ENCODE measurements at regions not wholly inside any gene's neighbourhood (a gene's known extent, or its start where the extent isn't known, plus 50 kb on each side); places are given as distances from the start of the nearest gene placed in this dataset.

- no peak for TF ChIP-seq CSDC2 (CRISPR knock-in tag; IDR thresholded peaks at IDR 0.05)
- no peak for ATAC-seq
Measured at GRCh38 chr1:87594736-87595383, 266.2 kb downstream of the LMO4 start.

- ATAC-seq = no peak
- TF ChIP-seq CSDC2 (CRISPR knock-in tag; IDR thresholded peaks at IDR 0.05) (no peak), ZC3H10 (CRISPR knock-in tag; IDR thresholded peaks at IDR 0.05) (no peak), SNAI2 (CRISPR knock-in tag; IDR thresholded peaks at IDR 0.05) (no peak), ZFP30 (CRISPR knock-in tag; IDR thresholded peaks at IDR 0.05) (no peak), GLIS3 (CRISPR knock-in tag; IDR thresholded peaks at IDR 0.05) (no peak), ZNF8 (CRISPR knock-in tag; IDR thresholded peaks at IDR 0.05) (no peak), TOX (CRISPR knock-in tag; IDR thresholded peaks at IDR 0.05; ENCODE audit: borderline replicate concordance) (no peak), ESRRG (CRISPR knock-in tag; IDR thresholded peaks at IDR 0.05) (no peak), BACH2 (CRISPR knock-in tag; IDR thresholded peaks at IDR 0.05; ENCODE audit: borderline replicate concordance) (no peak), ARNTL (CRISPR knock-in tag; IDR thresholded peaks at IDR 0.05; ENCODE audit: borderline replicate concordance, low read depth) (no peak), PPARA (CRISPR knock-in tag; IDR thresholded peaks at IDR 0.05; ENCODE audit: borderline replicate concordance) (no peak), TCF4 (CRISPR knock-in tag; IDR thresholded peaks at IDR 0.05; ENCODE audit: borderline replicate concordance) (no peak)
- TF ChIP-seq, protein P1, sequence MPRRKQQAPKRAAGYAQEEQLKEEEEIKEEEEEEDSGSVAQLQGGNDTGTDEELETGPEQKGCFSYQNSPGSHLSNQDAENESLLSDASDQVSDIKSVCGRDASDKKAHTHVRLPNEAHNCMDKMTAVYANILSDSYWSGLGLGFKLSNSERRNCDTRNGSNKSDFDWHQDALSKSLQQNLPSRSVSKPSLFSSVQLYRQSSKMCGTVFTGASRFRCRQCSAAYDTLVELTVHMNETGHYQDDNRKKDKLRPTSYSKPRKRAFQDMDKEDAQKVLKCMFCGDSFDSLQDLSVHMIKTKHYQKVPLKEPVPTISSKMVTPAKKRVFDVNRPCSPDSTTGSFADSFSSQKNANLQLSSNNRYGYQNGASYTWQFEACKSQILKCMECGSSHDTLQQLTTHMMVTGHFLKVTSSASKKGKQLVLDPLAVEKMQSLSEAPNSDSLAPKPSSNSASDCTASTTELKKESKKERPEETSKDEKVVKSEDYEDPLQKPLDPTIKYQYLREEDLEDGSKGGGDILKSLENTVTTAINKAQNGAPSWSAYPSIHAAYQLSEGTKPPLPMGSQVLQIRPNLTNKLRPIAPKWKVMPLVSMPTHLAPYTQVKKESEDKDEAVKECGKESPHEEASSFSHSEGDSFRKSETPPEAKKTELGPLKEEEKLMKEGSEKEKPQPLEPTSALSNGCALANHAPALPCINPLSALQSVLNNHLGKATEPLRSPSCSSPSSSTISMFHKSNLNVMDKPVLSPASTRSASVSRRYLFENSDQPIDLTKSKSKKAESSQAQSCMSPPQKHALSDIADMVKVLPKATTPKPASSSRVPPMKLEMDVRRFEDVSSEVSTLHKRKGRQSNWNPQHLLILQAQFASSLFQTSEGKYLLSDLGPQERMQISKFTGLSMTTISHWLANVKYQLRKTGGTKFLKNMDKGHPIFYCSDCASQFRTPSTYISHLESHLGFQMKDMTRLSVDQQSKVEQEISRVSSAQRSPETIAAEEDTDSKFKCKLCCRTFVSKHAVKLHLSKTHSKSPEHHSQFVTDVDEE (CRISPR knock-in tag; IDR thresholded peaks at IDR 0.05) = no peak
Measured at GRCh38 chr1:87595384-87595781, 266.7 kb downstream of the LMO4 start.

DNA sequence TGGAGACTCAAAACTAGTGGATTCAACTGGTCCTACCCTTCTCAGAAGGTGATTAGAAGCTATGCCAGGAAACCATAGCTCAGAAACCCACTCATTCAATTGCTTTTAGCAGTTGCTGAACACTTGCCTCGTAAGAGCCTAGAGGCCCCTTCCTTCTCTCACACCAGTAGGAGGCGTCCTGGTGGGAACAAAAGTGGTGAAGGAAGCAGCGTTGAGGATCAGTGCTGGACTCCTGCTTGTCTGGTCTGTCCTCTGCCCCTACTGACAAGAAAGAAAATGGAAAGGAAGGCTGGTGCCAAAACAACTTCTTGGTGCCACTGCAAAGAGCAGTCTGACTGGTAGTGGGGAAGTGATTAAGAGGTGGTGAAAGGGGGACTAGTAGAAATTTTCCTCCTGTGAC, 269.7 kb downstream of the LMO4 start:
- peak; percentile 57; the same call in 2 of the 3 replicates for ATAC-seq
- no peak for TF ChIP-seq BACH2 (CRISPR knock-in tag; IDR thresholded peaks at IDR 0.05; ENCODE audit: borderline replicate concordance)
- no peak for TF ChIP-seq GLIS3 (CRISPR knock-in tag; IDR thresholded peaks at IDR 0.05)
- TF ChIP-seq ZNF565 (CRISPR knock-in tag; conservative IDR thresholded peaks at IDR 0.05; ENCODE audit: low read depth) = no peak
- no peak for TF ChIP-seq OSR1 (CRISPR knock-in tag; IDR thresholded peaks at IDR 0.05)
- no peak for TF ChIP-seq PPARA (CRISPR knock-in tag; IDR thresholded peaks at IDR 0.05; ENCODE audit: borderline replicate concordance)
- TF ChIP-seq, protein P2, sequence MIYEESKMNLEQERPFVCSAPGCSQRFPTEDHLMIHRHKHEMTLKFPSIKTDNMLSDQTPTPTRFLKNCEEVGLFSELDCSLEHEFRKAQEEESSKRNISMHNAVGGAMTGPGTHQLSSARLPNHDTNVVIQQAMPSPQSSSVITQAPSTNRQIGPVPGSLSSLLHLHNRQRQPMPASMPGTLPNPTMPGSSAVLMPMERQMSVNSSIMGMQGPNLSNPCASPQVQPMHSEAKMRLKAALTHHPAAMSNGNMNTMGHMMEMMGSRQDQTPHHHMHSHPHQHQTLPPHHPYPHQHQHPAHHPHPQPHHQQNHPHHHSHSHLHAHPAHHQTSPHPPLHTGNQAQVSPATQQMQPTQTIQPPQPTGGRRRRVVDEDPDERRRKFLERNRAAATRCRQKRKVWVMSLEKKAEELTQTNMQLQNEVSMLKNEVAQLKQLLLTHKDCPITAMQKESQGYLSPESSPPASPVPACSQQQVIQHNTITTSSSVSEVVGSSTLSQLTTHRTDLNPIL (CRISPR knock-in tag; IDR thresholded peaks at IDR 0.05; ENCODE audit: low read depth) = no peak
- no peak for TF ChIP-seq SNAI2 (CRISPR knock-in tag; IDR thresholded peaks at IDR 0.05)
- no peak for TF ChIP-seq TCF4 (CRISPR knock-in tag; IDR thresholded peaks at IDR 0.05; ENCODE audit: borderline replicate concordance)
- no peak for TF ChIP-seq ZNF70 (CRISPR knock-in tag; IDR thresholded peaks at IDR 0.05)
- no peak for TF ChIP-seq TOX (CRISPR knock-in tag; IDR thresholded peaks at IDR 0.05; ENCODE audit: borderline replicate concordance)
- TF ChIP-seq CSDC2 (CRISPR knock-in tag; IDR thresholded peaks at IDR 0.05) = no peak
- TF ChIP-seq ESRRG (CRISPR knock-in tag; IDR thresholded peaks at IDR 0.05) = no peak
- TF ChIP-seq ISL1 (CRISPR knock-in tag; IDR thresholded peaks at IDR 0.05) = no peak
- TF ChIP-seq ARNTL (CRISPR knock-in tag; IDR thresholded peaks at IDR 0.05; ENCODE audit: borderline replicate concordance, low read depth) = no peak
- TF ChIP-seq, protein P3, sequence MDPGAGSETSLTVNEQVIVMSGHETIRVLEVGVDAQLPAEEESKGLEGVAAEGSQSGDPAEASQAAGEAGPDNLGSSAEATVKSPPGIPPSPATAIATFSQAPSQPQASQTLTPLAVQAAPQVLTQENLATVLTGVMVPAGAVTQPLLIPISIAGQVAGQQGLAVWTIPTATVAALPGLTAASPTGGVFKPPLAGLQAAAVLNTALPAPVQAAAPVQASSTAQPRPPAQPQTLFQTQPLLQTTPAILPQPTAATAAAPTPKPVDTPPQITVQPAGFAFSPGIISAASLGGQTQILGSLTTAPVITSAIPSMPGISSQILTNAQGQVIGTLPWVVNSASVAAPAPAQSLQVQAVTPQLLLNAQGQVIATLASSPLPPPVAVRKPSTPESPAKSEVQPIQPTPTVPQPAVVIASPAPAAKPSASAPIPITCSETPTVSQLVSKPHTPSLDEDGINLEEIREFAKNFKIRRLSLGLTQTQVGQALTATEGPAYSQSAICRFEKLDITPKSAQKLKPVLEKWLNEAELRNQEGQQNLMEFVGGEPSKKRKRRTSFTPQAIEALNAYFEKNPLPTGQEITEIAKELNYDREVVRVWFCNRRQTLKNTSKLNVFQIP (CRISPR knock-in tag; IDR thresholded peaks at IDR 0.05; ENCODE audit: borderline replicate concordance, low read depth) = no peak
- TF ChIP-seq ZFP30 (CRISPR knock-in tag; IDR thresholded peaks at IDR 0.05) = no peak
- TF ChIP-seq ZC3H10 (CRISPR knock-in tag; IDR thresholded peaks at IDR 0.05) = no peak
- TF ChIP-seq, protein P4, sequence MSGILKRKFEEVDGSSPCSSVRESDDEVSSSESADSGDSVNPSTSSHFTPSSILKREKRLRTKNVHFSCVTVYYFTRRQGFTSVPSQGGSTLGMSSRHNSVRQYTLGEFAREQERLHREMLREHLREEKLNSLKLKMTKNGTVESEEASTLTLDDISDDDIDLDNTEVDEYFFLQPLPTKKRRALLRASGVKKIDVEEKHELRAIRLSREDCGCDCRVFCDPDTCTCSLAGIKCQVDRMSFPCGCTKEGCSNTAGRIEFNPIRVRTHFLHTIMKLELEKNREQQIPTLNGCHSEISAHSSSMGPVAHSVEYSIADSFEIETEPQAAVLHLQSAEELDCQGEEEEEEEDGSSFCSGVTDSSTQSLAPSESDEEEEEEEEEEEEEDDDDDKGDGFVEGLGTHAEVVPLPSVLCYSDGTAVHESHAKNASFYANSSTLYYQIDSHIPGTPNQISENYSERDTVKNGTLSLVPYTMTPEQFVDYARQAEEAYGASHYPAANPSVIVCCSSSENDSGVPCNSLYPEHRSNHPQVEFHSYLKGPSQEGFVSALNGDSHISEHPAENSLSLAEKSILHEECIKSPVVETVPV (CRISPR knock-in tag; IDR thresholded peaks at IDR 0.05) = no peak

DNA sequence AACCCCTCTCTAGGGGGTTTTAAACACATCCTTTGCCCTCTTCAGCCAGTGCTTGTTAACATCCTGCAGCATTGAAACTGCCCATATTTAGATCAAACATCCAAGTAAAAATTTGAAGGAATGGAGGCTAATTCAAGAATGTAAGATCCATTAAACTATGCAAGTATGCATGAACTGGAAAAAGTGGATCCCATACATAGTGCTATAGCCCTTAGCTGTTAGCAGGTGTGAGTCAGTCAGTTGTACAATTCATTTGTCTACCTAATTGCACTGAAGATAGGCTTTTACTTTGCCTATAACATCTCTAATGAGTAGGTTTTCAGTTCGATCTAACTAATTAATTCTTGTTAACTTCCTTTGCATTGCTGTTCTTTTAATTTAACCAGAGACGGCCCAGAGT, 270.9 kb downstream of the LMO4 start:
- TF ChIP-seq ZFP3 (CRISPR knock-in tag; IDR thresholded peaks at IDR 0.05) (no peak), SNAI2 (CRISPR knock-in tag; IDR thresholded peaks at IDR 0.05) (no peak), GLIS3 (CRISPR knock-in tag; IDR thresholded peaks at IDR 0.05) (no peak), ZFP30 (CRISPR knock-in tag; IDR thresholded peaks at IDR 0.05) (no peak)
- TF ChIP-seq, protein P3 (CRISPR knock-in tag; IDR thresholded peaks at IDR 0.05; ENCODE audit: borderline replicate concordance, low read depth) = no peak

More for the DNA sequence above, 270.9 kb downstream of the LMO4 start:
- peak; percentile 32; the same call in 2 of the 3 replicates for ATAC-seq
